NCI-H748 (cell line): ENCODE measurements at regions not wholly inside any gene's neighbourhood (a gene's known extent, or its start where the extent isn't known, plus 50 kb on each side); places are given as distances from the start of the nearest gene placed in this dataset.

Experiments used
- DNase-seq: peaks from one replicate; lab custom pipeline; 2025; ENCODE audit not compliant: unreplicated experiment; lab: John Stamatoyannopoulos, UW

GRCh38 chr2:64396551-64396950 is 57.4 kb upstream of the LGALSL start:
- DNase-seq: no peak

GRCh38 chr2:64398516-64399129 is 55.3 kb upstream of the LGALSL start:
- DNase-seq: no peak

- DNase-seq: no peak
Observed at GRCh38 chr2:64399521-64399920, 54.4 kb upstream of the LGALSL start.

- no peak for DNase-seq
Observed at GRCh38 chr2:64400105-64400728, 53.7 kb upstream of the LGALSL start.

- DNase-seq: peak; percentile 6
Observed at GRCh38 chr2:64400733-64401528, 53.0 kb upstream of the LGALSL start.

DNA sequence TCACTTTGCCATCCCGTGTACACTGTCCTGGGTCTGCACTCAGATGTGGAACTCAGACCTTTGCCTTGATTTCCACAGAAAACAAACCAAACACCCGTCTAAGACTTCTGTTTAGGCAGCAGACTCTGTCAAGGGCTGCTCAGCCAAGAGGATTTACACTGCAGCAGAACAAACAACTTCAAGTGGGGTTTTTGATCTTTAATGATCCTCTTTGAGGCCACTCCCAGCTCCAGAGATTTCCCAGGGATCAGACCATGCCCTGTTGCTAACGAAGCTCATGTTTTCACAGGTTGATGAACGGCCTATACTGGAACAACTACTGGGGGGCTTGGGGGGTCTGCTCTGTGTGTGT is 52.5 kb upstream of the LGALSL start:
- peak; percentile 41 for DNase-seq

GRCh38 chr2:64402876-64403275 is 51.1 kb upstream of the LGALSL start:
- no peak for DNase-seq

DNA sequence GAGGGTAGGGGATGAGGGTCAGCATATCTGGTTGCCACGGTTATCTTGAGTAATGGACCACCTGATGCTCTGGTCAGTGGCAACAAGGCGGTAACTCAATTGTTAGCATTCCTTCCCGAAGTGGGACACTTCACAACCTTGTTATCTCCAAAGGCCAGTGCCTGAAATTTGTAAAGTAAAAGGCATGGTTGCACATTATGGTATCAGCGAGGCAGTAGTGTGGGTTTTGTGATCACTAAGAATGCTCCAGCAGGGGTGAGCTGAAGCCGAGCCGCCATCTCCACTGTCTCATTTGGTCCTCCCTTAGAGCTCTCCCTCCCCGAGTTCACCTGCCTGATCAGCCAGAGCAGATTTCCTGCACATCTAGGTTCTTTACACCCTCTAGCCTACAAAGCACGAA is 50.5 kb upstream of the LGALSL start:
- DNase-seq: no peak

DNA sequence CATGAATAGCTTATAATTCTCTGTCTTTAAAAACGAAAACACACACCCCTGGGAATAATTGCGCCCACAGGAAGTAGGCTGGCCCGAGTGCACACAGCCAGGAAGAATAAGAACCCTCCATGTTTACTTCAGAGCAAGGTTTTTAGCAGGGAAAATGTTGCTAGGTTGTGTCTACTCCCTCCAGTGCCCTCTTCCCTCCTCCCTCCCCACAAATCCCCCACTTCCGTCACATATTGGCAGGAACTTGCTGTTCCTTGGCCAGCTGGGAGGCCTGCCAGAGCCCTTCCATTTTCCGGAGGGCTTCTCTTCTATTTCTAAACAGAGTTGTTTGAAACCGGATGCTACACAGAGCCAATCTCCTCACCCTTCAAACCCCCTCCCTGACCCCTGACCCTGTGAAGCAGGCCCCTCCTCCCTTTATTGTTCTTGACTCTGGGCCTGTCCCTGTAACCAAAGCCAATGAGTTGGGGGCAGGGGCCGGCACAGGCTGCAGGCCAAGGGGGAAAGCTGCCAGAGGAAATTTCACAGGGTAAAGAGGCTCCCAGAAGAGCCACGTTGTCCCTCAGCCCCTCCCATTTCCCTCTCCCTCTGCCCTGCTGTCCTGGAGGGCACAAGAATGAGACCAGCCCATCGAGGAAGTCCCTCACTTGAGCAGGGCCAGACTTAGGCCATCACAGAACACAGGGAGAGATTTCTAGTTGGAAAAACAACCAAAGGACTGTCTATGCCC is 49.8 kb upstream of the LGALSL start:
- DNase-seq: peak; percentile 84
